ENCODE measurements at regions not wholly inside any gene's neighbourhood (a gene's known extent, or its start where the extent isn't known, plus 50 kb on each side); places are given as distances from the start of the nearest gene placed in this dataset.
A peak's percentile ranks its signal among the peaks of the same experiment; 100 is the strongest.

- no peak overlapping the region for H3K27ac ChIP-seq (ENCODE audit: low read length, poor library complexity, severe bottlenecking)
Observed at GRCh38 chr12:88904705-88905104, 324.4 kb upstream of the KITLG start.

DNA sequence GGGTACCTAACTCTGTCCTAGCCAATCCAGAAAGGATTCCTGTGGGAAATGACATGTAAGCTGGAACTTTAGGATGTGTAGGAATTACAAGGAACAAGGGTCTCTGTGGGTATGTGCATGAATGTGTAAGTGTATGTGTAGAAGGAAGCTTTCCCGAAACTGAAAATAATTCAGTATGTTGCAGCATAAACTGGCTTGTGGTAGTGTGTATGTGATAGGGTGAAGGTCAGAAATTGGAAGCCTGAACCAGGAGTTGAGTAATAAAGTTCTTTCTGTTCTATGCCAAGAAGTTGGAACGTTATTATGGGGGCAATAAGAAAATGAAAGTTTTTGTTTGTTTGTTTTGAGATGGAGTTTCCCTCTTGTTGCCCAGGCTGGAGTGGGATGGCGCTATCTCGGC, 323.1 kb upstream of the KITLG start:
- DNase-seq = no peak
- H2BK120ac ChIP-seq (ENCODE audit: low read depth, low read length) = no peak overlapping the region
- no peak overlapping the region for H2BK12ac ChIP-seq (ENCODE audit: low read length in 2 of 2)
- no peak overlapping the region for H3K23ac ChIP-seq (ENCODE audit: low read length in 2 of 2)
- no peak overlapping the region for H2AK5ac ChIP-seq (ENCODE audit: low read length, severe bottlenecking)
- H3K27ac ChIP-seq (ENCODE audit: low read length, poor library complexity, severe bottlenecking) = no peak overlapping the region
- no peaks in the 10 kb centered on the region for H3K27me3 ChIP-seq (ENCODE audit: control insufficient read depth in 1 of 2, insufficient read depth in 1 of 2, low read length in 2 of 2)
- H3K9me3 ChIP-seq (ENCODE audit: control insufficient read depth, low read length) = no peaks in the 10 kb centered on the region
- H3K4me1 ChIP-seq (ENCODE audit: control insufficient read depth, insufficient read depth, low read depth, low read length) = no peaks in the 10 kb centered on the region
- H3K18ac ChIP-seq (ENCODE audit: low read depth in 1 of 2, low read length in 2 of 2) = no peak overlapping the region
- no peak overlapping the region for H4K91ac ChIP-seq (ENCODE audit: low read length)
- H3K14ac ChIP-seq (ENCODE audit: low read length in 2 of 2) = no peak overlapping the region
- H3K4me2 ChIP-seq (ENCODE audit: low read length, poor library complexity, severe bottlenecking) = no peak overlapping the region
- no peaks in the 10 kb centered on the region for H3K36me3 ChIP-seq (ENCODE audit: control insufficient read depth in 1 of 2, insufficient read depth in 2 of 2, low read depth in 1 of 2, low read length in 2 of 2)
- no peak overlapping the region for H3K4me3 ChIP-seq (ENCODE audit: insufficient read depth in 1 of 2, low read depth in 1 of 2, low read length in 2 of 2)
- no peak overlapping the region for H2AFZ ChIP-seq (ENCODE audit: low read depth, low read length)
- no peaks in the 10 kb centered on the region for H3K79me1 ChIP-seq (replicated peaks; ENCODE audit: low read length, poor library complexity, severe bottlenecking)
- WGBS = 89% methylated on average over 4 of the region's 4 CpGs
- H3K9ac ChIP-seq (ENCODE audit: low read length) = no peak overlapping the region
- no peak overlapping the region for H3K4ac ChIP-seq (ENCODE audit: low read depth in 1 of 2, low read length in 2 of 2)
- no peak overlapping the region for H2BK15ac ChIP-seq (ENCODE audit: low read depth, poor library complexity, severe bottlenecking)
- no peak overlapping the region for H2BK5ac ChIP-seq (ENCODE audit: low read depth, low read length, poor library complexity, severe bottlenecking)
- H4K8ac ChIP-seq (ENCODE audit: low read length) = no peak overlapping the region

More at GRCh38 chr12:88904705-88905104, 324.4 kb upstream of the KITLG start:
- Histone ChIP-seq H3K4me3 (ENCODE audit: insufficient read depth in 1 of 2, low read depth in 1 of 2, low read length in 2 of 2) (no peak overlapping the region), H2BK120ac (ENCODE audit: low read depth, low read length) (no peak overlapping the region), H2AFZ (ENCODE audit: low read depth, low read length) (no peak overlapping the region), H4K8ac (ENCODE audit: low read length) (no peak overlapping the region), H3K4me2 (ENCODE audit: low read length, poor library complexity, severe bottlenecking) (no peak overlapping the region), H3K79me1 (replicated peaks; ENCODE audit: low read length, poor library complexity, severe bottlenecking) (no peaks in the 10 kb centered on the region), H3K9ac (ENCODE audit: low read length) (no peak overlapping the region), H2AK5ac (ENCODE audit: low read length, severe bottlenecking) (no peak overlapping the region), H2BK15ac (ENCODE audit: low read depth, poor library complexity, severe bottlenecking) (no peak overlapping the region), H3K14ac (ENCODE audit: low read length in 2 of 2) (no peak overlapping the region), H3K18ac (ENCODE audit: low read depth in 1 of 2, low read length in 2 of 2) (no peak overlapping the region), H3K4me1 (ENCODE audit: control insufficient read depth, insufficient read depth, low read depth, low read length) (no peaks in the 10 kb centered on the region), H4K91ac (ENCODE audit: low read length) (no peak overlapping the region), H3K9me3 (ENCODE audit: control insufficient read depth, low read length) (no peaks in the 10 kb centered on the region), H3K27me3 (ENCODE audit: control insufficient read depth in 1 of 2, insufficient read depth in 1 of 2, low read length in 2 of 2) (no peaks in the 10 kb centered on the region), H3K23ac (ENCODE audit: low read length in 2 of 2) (no peak overlapping the region), H2BK12ac (ENCODE audit: low read length in 2 of 2) (no peak overlapping the region), H3K36me3 (ENCODE audit: control insufficient read depth in 1 of 2, insufficient read depth in 2 of 2, low read depth in 1 of 2, low read length in 2 of 2) (no peaks in the 10 kb centered on the region), H2BK5ac (ENCODE audit: low read depth, low read length, poor library complexity, severe bottlenecking) (no peak overlapping the region), H3K4ac (ENCODE audit: low read depth in 1 of 2, low read length in 2 of 2) (no peak overlapping the region)
- WGBS = 100% methylated on average over 3 of the region's 4 CpGs
- DNase-seq = no peak

DNA sequence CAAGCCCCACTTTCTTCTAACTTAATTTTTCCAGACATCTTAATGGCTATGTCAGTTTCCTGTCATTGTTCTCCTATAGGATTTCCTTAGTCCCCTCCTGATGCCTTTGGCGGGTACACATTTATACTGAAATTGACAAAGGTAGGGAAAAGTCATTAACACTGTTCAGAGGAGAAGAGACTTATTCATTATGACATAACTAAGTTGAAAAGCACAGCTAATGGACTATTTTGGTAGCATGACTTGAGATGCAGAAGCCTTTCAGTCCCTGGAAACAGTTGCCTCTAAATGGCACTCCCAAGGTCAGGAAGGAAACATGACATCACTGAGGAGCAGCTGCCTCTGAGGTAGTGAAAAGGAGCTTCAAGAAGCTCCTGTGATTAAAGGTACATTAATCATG, 317.5 kb upstream of the KITLG start:
- Histone ChIP-seq H3K36me3 (ENCODE audit: control insufficient read depth in 1 of 2, insufficient read depth in 2 of 2, low read depth in 1 of 2, low read length in 2 of 2) (no peaks in the 10 kb centered on the region), H4K8ac (ENCODE audit: low read length) (no peak overlapping the region), H2BK15ac (ENCODE audit: low read depth, poor library complexity, severe bottlenecking) (no peak overlapping the region), H3K4ac (ENCODE audit: low read depth in 1 of 2, low read length in 2 of 2) (no peak overlapping the region), H2BK120ac (ENCODE audit: low read depth, low read length) (no peak overlapping the region), H3K14ac (ENCODE audit: low read length in 2 of 2) (no peak overlapping the region), H2AK5ac (ENCODE audit: low read length, severe bottlenecking) (no peak overlapping the region), H3K4me2 (ENCODE audit: low read length, poor library complexity, severe bottlenecking) (no peak overlapping the region), H3K4me3 (ENCODE audit: insufficient read depth in 1 of 2, low read depth in 1 of 2, low read length in 2 of 2) (no peak overlapping the region), H2BK12ac (ENCODE audit: low read length in 2 of 2) (no peak overlapping the region), H2BK5ac (ENCODE audit: low read depth, low read length, poor library complexity, severe bottlenecking) (no peak overlapping the region), H3K79me1 (replicated peaks; ENCODE audit: low read length, poor library complexity, severe bottlenecking) (no peaks in the 10 kb centered on the region), H3K18ac (ENCODE audit: low read depth in 1 of 2, low read length in 2 of 2) (no peak overlapping the region), H4K91ac (ENCODE audit: low read length) (no peak overlapping the region), H3K23ac (ENCODE audit: low read length in 2 of 2) (no peak overlapping the region), H3K4me1 (ENCODE audit: control insufficient read depth, insufficient read depth, low read depth, low read length) (no peaks in the 10 kb centered on the region), H3K27me3 (ENCODE audit: control insufficient read depth in 1 of 2, insufficient read depth in 1 of 2, low read length in 2 of 2) (no peaks in the 10 kb centered on the region), H3K9me3 (ENCODE audit: control insufficient read depth, low read length) (no peaks in the 10 kb centered on the region), H3K9ac (ENCODE audit: low read length) (peak overlapping the region; percentile 85), H2AFZ (ENCODE audit: low read depth, low read length) (no peak overlapping the region), H3K27ac (ENCODE audit: low read length, poor library complexity, severe bottlenecking) (peak overlapping the region; percentile 58)
- peak; percentile 72 for DNase-seq
- WGBS = no CpG with 5 or more reads among the region's 1 CpG

- no peak overlapping the region for H2BK15ac ChIP-seq (ENCODE audit: low read depth, poor library complexity, severe bottlenecking)
- peak; percentile 45 for DNase-seq
- no peak overlapping the region for H3K23ac ChIP-seq (ENCODE audit: low read length in 2 of 2)
- H3K79me1 ChIP-seq (replicated peaks; ENCODE audit: low read length, poor library complexity, severe bottlenecking) = no peaks in the 10 kb centered on the region
- H4K91ac ChIP-seq (ENCODE audit: low read length) = no peak overlapping the region
- H3K14ac ChIP-seq (ENCODE audit: low read length in 2 of 2) = no peak overlapping the region
- peak overlapping the region; percentile 85 for H3K9ac ChIP-seq (ENCODE audit: low read length)
- no peaks in the 10 kb centered on the region for H3K9me3 ChIP-seq (ENCODE audit: control insufficient read depth, low read length)
- H3K4ac ChIP-seq (ENCODE audit: low read depth in 1 of 2, low read length in 2 of 2) = no peak overlapping the region
- no peaks in the 10 kb centered on the region for H3K27me3 ChIP-seq (ENCODE audit: control insufficient read depth in 1 of 2, insufficient read depth in 1 of 2, low read length in 2 of 2)
- no CpG with 5 or more reads among the region's 2 CpGs for WGBS
- H3K27ac ChIP-seq (ENCODE audit: low read length, poor library complexity, severe bottlenecking) = no peak overlapping the region
- H4K8ac ChIP-seq (ENCODE audit: low read length) = no peak overlapping the region
- no peak overlapping the region for H3K18ac ChIP-seq (ENCODE audit: low read depth in 1 of 2, low read length in 2 of 2)
- no peak overlapping the region for H2BK12ac ChIP-seq (ENCODE audit: low read length in 2 of 2)
- no peak overlapping the region for H3K4me3 ChIP-seq (ENCODE audit: insufficient read depth in 1 of 2, low read depth in 1 of 2, low read length in 2 of 2)
- no peaks in the 10 kb centered on the region for H3K4me1 ChIP-seq (ENCODE audit: control insufficient read depth, insufficient read depth, low read depth, low read length)
- H2BK120ac ChIP-seq (ENCODE audit: low read depth, low read length) = no peak overlapping the region
- H2AFZ ChIP-seq (ENCODE audit: low read depth, low read length) = no peak overlapping the region
- H2BK5ac ChIP-seq (ENCODE audit: low read depth, low read length, poor library complexity, severe bottlenecking) = no peak overlapping the region
- no peaks in the 10 kb centered on the region for H3K36me3 ChIP-seq (ENCODE audit: control insufficient read depth in 1 of 2, insufficient read depth in 2 of 2, low read depth in 1 of 2, low read length in 2 of 2)
- no peak overlapping the region for H3K4me2 ChIP-seq (ENCODE audit: low read length, poor library complexity, severe bottlenecking)
- H2AK5ac ChIP-seq (ENCODE audit: low read length, severe bottlenecking) = no peak overlapping the region
Observed at GRCh38 chr12:88896958-88897357, 316.7 kb upstream of the KITLG start.
